Gastrocnemius medialis (tissue), 4 donors: ENCODE measurements at regions not wholly inside any gene's neighbourhood (a gene's known extent, or its start where the extent isn't known, plus 50 kb on each side); places are given as distances from the start of the nearest gene placed in this dataset.

Source experiments
- CTCF ChIP-seq, 5 experiments: fragments of 450-650 bp in 3 of 5; fragments of 200-600 bp in 2 of 5; sonication (generic) in 2 of 5; IDR thresholded peaks in 4 of 5; conservative IDR thresholded peaks in 1 of 5; 1 replicate in 4 of 5; 2 replicates in 1 of 5; pipeline ENCODE4 v1.5.1; 2016 to 2019; ENCODE audit warnings: antibody characterized with exemption in 5 of 5, mild to moderate bottlenecking in 3 of 5, moderate library complexity in 3 of 5
- POLR2A ChIP-seq, 2 donors: fragments of 450-650 bp; IDR thresholded peaks; one replicate each; pipeline ENCODE4 v1.6.1; 2017; ENCODE audit warnings: antibody characterized with exemption in 2 of 2, mild to moderate bottlenecking in 2 of 2, moderate library complexity in 2 of 2

DNA sequence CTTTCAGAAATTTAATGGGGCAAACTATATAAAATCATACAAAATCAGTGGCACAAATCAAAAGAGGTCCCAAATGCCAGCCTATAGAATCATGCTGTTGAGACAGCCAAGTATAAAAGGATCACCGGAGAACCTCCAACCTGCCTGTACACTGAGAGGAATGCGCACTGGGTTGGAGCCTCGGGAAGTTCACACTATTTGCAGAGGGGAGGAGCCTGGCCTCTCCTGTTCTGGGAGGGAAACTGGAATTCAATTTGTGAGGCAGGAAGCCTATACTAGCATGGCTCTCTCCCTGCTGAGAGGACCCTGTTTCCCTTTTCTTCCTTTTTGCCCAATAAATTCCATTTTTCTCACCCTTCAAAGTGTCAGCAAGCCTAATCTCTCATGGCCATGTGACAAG, 406.0 kb downstream of the HINT1 start:
- no peak for TF ChIP-seq CTCF (IDR thresholded peaks at IDR 0.05 in 4 of 5, conservative IDR thresholded peaks at IDR 0.05 in 1 of 5)
- TF ChIP-seq POLR2A (IDR thresholded peaks at IDR 0.05), result no peak
